HK-2 (cell line): ENCODE measurements at regions not wholly inside any gene's neighbourhood (a gene's known extent, or its start where the extent isn't known, plus 50 kb on each side); places are given as distances from the start of the nearest gene placed in this dataset.
A peak's percentile ranks its signal among the peaks of the same experiment; 100 is the strongest.

Source experiments
- DNase-seq: peaks from one replicate; pipeline ENCODE4 v3.0.0-alpha.2; 2018; ENCODE audit not compliant: unreplicated experiment

GRCh38 chr5:74258314-74258665 lies 382.2 kb downstream of the ENC1 start:
- no peak for DNase-seq

GRCh38 chr5:74257645-74258313 lies 382.7 kb downstream of the ENC1 start:
- DNase-seq, result no peak

GRCh38 chr5:74257060-74257527 lies 383.4 kb downstream of the ENC1 start:
- no peak for DNase-seq

GRCh38 chr5:74255692-74256392 lies 384.7 kb downstream of the ENC1 start:
- no peak for DNase-seq

- no peak for DNase-seq
These were observed 386.3 kb downstream of the ENC1 start for GRCh38 chr5:74254257-74254656.

GRCh38 chr5:74252044-74252443 lies 388.5 kb downstream of the ENC1 start:
- DNase-seq, result no peak

GRCh38 chr5:74251141-74252035 lies 389.1 kb downstream of the ENC1 start:
- peak; percentile 59 for DNase-seq

- DNase-seq, result no peak
These were observed 390.0 kb downstream of the ENC1 start for GRCh38 chr5:74250304-74251102.

GRCh38 chr5:74248576-74248975 lies 392.0 kb downstream of the ENC1 start:
- no peak for DNase-seq

GRCh38 chr5:74244406-74244805 lies 396.1 kb downstream of the ENC1 start:
- no peak for DNase-seq

GRCh38 chr5:74243634-74244033 lies 396.9 kb downstream of the ENC1 start:
- DNase-seq, result no peak

- no peak for DNase-seq
These were observed 398.0 kb downstream of the ENC1 start for GRCh38 chr5:74242516-74242915.

GRCh38 chr5:74241751-74242140 lies 398.8 kb downstream of the ENC1 start:
- peak; percentile 32 for DNase-seq

GRCh38 chr5:74240783-74241750 lies 399.5 kb downstream of the ENC1 start:
- no peak for DNase-seq

- no peak for DNase-seq
These were observed 401.3 kb downstream of the ENC1 start for GRCh38 chr5:74239261-74239660.

- DNase-seq, result no peak
These were observed 402.9 kb downstream of the ENC1 start for GRCh38 chr5:74237571-74238145.

- no peak for DNase-seq
These were observed 405.0 kb downstream of the ENC1 start for GRCh38 chr5:74235552-74235951.

- DNase-seq, result no peak
These were observed 407.0 kb downstream of the ENC1 start for GRCh38 chr5:74233571-74233970.

GRCh38 chr5:74233091-74233490 lies 407.4 kb downstream of the ENC1 start:
- DNase-seq, result no peak

GRCh38 chr5:74232276-74232675 lies 408.3 kb downstream of the ENC1 start:
- peak; percentile 49 for DNase-seq
